GM21786 (cell line): ENCODE measurements at regions not wholly inside any gene's neighbourhood (a gene's known extent, or its start where the extent isn't known, plus 50 kb on each side); places are given as distances from the start of the nearest gene placed in this dataset.
"Not testable (repeated sequence)": the region's sequence is repeated elsewhere in the genome, so short reads cannot be mapped to it uniquely, and the experiment has no call there.

Source experiments
- ATAC-seq: cut with Tn5 transposase; IDR thresholded peaks from one replicate; pipeline ENCODE4 v1.9.1; 2021; ENCODE audit not compliant: unreplicated experiment

DNA sequence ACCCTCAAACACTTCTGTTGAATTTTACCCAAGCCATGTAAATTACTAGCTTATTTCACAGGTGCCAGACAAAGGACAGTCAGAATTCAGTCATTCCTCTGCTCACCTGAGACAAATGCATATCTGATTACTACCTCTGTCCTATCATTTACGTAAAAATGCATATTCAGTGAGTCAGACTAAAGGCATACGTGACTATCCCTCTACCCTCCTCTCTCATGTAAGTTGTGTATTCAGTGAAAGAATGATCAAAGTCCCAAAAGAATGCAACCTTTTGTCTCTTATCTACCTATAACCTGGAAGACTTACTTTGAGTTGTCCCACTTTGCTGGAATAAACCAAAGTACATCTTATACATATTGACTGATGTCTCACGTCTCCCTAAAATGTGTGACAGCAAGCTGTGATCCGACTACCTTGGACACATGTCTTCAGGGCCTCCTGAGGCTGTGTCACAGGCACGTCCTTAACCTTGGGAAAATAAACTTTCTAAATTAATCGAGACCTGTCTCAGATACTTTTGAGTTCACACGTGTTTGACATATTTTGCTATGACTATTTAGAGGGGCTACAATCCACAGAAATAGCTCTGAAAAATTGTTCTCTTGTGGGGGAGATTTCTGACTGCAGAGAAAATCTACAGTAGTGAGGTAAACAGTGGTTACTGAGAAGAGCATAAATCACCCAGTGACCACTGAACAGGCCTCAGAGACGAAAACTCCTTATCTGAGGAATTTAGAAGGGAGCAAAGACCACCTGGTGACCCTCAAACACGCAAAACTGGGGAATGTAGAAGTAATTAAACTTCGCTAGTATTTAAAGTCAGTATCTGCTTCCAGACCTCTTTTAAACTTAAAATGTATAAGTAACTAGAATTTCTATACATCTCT lies 1575.8 kb downstream of the STIM2 start:
- ATAC-seq = no peak

DNA sequence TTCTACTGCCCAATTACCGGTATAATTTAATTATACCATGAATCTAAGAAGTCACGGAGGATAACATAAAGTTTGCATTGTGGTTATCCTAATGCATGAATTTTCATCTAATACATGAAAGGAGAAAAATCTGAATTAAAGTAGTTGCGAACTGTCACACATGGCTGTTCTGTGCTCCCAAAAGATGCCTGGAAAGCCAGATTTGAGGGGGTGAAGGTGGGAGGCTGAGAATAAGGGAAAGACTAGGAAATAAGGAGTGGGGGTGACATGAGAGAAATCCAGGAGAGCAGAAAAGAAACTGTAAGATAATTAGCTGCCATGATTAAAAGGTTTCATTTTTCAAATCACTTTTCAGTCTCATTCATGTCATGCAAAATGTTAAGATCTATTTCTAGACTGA lies 1582.7 kb downstream of the STIM2 start:
- no peak for ATAC-seq

DNA sequence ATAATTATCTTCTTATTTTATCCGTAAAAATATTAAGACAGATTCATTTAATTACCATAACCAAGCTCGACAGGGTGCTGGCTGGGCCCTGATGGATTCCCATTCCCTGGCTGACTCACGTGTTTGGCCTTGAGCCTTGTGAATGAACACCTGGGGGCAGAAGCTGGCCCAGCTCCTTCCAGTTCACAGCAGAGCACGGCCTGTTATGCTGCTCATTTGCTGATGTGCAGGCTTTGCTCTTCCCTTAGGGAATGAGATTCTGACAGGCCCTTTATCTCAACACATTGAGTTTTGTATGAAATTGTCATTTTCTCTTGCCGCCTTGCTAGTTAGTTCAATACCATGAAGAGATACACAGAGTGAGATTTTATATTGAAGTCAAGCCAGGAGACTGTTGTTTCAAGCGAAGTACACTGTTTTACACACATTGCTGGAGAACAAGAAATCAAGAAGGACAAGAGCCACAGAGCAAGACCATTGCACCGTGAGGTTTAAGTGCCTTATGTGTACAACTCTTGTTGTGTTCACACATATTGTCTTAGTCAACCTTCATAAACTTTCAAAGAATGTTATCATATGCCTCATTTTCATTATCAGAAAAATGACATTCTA lies 1583.3 kb downstream of the STIM2 start:
- no peak for ATAC-seq

DNA sequence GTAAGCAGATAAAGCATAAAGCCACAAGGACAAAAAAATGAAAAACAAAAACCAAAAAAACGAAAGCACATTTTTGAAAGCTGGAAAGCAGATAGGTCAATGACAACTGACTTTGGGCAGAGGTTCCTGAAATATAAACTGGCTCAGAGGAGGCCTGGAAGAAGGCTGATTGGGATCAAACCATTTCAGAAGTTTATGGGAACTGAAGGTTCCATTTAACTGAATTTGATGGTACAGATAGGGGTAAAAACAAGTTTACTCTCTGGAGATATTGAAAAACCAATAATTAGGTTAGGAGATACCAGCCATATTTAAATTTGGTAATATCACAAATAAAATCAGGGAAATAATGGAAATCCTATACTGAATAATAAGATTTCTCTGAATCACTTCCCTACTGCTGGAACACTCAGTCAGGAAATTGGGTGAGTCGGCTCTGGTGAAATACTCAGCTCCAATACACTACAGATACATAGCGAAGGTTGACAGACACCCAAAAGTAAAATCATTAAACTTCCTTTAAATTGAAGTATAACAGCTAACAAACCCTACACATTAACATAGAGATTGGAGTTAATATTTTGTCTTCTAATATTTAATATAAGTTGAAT lies 1584.3 kb downstream of the STIM2 start:
- ATAC-seq = no peak

DNA sequence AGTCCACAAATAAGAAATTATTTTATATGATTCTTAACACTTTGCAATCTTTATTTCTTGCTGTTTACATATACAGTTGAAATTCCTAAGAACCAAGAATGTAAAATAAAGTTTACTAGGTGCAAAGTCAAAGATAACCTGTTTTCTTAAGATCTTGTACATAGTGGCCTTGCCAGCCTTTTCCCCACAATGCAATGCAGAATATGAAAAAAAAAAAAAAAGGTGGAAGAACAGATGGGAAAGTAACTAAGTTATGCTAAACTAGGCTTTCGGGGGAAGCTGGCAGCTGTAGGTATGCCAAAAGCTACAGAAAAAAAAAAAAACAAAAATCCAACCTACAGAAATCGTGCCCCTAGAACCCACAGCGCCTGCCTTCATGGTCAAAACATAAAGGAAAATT lies 1588.4 kb downstream of the STIM2 start:
- ATAC-seq = no peak

DNA sequence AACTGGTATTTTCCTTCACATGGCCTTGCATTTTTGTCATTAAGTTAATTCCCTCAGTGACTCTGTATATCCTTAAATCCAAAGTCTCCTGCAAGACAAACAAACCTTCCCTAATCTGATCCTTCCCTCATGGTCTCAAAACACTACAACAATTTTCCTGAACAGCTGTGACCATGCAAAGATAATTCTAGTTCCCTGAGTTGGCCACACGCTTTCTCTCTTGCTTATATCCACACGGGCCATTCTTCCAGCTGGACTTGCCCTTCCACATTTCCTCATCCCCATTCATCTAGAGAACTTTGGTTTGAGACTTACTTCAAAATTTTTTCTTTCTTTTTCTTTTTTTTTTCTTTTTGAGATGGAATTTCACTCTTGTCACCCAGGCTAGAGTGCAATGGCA lies 1590.7 kb downstream of the STIM2 start:
- ATAC-seq = no peak

DNA sequence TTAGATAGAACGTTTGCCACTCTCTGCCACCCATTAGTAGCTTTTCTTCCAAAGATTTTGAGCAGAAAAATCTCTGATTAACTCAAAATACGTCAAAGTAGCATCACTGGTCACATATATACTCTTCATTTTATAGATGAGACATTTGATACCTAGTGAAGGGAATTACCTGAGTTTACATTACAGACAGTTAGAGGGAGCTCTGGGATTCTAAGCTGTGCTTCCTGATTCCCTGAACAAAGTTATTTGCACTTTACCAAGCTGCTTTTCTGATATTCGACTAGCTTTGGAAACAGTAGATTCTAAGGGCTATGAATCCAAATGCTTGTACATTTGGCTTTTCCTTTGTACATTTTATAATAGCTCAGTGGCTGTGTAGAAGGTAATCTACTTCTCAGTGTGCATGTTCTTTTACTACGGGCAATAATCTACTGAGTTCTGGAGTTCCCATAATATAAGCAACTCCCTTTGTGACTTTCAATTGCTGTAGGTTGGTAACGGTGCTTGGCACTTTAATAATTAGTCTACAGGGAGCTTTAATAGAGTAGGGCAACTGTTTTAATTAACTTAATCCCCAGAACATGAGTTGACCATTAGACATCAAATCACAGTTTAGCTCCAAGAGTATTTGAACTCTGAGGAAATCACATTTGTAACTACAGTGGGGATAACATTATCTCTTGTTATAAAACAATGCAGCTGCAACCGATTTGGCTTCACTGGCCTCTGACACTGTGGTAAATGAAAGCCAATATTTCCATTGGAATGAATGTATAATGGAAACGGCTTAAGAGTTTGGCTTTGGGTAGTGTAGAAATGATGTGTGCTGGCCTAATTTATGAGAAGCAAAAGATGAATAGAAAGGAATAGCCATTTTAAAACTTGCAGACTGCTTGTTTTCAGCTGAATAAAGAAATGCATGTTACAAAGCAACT lies 1602.4 kb downstream of the STIM2 start:
- no peak for ATAC-seq

DNA sequence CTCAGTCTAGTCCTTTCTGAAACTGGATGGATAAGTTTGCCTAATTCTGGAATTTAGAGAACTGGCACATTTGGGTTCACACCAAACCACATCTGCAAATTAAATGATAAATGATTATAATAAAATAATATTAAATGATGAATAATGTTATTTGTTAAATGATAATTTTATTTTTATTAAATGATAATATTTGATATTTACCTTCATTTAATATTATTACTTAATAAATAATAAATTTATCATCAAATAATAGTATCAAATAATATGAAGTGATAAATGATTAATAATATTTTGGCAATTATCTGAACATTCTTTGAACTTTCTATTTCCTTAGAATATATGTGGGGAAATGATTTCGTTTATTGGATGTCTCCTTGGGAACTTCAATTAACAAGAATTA lies 1604.2 kb downstream of the STIM2 start:
- no peak for ATAC-seq

DNA sequence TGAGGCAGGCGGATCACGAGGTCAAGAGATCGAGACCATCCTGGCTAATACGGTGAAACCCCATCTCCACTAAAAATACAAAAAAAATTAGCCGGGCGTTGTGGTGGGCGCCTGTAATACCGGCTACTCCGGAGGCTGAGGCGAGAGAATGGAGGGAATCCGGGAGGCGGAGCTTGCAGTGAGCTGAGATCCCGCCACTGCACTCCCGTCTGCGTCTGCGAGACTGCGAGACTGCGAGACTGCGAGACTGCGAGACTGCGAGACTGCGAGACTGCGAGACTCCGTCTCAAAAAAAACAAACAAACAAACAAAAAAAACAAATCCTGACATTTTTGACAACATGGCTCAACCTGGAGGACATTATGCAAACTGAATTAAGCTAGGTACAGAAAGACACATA lies 1606.2 kb downstream of the STIM2 start:
- not testable (repeated sequence) for ATAC-seq

DNA sequence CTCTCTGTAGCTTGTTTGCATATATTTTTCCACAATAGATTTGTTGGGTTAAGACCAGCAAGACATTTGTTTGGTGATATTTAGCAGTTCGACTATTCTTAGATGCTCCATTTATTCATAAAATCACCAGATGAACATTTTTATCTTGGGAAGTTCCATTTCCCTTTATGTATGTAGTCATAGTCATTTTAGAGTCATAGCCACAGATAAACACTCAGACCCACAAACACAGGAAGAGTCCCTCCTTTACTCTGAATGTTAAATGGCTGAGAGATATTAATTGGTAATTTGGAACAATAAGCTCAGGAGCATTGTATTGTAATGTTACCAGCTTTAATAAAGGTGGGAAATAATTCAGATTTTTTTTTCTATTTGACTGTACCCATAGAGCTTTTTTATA lies 1608.7 kb downstream of the STIM2 start:
- no peak for ATAC-seq

DNA sequence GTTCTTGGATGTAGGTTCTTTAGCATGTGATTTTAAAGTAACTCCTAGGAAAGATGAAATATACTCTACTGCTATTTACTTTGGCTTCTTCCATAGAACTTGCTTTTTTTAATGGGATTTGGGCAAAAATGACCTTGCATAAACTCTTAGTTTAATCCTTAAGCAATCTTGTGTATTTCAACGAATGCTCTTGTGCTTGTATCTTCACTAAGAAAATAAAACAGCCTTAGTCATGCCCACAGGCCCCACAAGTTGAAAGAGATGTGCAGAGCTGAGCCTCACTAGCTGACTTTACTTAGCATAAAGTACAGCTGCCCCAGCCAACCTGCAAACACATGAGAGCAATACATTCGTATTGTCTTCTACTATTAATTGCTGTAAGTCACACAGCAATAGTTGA lies 1609.2 kb downstream of the STIM2 start:
- ATAC-seq = no peak

DNA sequence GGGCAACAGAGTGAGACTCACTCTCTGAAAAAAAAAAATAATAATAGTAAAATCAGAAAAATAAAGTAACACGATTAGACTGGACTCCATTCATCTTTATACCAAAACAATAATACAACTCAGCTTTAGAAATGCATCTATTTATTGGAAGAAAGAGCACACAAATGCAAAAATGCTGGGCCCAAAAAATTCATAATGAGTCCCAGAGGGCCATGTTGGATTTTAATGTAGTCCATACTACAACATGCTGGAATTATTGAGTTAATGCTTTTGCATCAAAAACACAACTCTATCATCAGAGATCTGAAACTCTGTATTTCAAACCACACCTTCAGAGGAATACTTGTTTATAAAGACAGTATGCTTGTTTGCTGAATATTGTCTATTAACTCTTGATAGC lies 1614.7 kb downstream of the STIM2 start:
- ATAC-seq = no peak

DNA sequence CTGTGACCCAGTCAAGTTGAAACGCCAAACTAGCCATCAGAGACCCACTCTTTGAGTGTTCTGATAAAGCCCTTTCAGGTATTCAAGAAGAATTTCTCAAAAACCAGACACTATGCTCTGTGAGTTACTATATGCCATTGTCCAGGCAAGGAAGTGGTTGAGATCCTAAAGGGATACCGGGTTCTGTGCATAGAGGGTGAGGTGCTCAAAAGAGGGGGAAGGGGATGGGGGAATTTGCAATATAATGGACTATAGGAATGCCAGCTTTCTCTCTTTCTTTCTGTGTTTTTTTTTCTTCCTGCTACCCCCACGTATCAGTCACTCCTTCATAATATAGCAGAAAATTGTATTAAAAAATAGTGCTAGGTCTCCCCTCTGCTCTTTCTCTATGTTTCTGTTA lies 1619.0 kb downstream of the STIM2 start:
- no peak for ATAC-seq

DNA sequence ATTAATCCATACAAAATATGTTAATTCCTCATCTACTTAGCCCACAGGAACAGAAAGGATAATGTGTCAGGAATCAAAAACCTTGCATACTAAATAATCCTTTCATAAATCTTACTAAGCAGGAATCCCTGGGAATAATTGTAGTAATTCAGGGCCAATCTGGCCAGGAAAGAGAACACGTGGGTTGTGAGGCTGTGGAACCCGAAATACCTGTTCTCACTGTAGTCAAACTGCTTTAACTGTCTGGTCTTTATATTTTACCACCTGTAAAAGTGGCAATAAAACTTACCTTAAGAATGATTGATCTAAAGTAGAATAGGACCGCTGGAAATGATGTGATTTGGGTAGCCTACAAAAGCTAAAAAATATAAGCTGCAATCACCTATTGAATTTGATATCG lies 1620.9 kb downstream of the STIM2 start:
- ATAC-seq = no peak

DNA sequence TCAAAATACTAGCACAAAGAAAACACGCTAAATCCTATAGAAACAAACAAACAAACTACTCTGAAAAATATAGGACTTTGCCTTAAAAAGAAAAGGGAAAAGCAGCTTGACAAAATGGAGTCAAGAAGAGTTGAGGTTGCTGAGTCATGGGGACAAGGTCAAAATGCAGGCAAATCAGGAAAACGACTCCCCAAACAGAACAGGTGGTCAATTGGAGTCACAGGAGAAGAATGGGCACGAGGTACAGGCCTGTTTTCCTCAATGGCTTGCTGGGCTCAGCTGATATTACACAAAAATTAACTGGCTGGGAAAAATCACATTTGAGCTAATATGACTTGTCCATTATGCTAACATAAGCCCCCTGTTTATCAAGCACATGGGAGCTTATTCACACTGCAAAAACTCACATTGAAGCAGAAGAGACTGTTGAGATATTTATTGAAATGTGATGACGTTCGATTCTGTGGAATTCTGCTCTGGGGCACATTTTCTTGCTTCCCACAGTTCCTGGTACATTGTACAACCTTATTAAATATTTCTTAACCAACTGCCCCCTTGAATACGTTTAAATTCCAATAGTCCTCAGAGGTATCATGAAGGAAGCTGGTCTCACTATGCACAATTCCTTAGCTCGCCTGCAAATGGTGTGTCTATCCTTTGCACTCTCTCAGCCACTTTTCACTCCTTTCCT lies 1622.1 kb downstream of the STIM2 start:
- no peak for ATAC-seq

DNA sequence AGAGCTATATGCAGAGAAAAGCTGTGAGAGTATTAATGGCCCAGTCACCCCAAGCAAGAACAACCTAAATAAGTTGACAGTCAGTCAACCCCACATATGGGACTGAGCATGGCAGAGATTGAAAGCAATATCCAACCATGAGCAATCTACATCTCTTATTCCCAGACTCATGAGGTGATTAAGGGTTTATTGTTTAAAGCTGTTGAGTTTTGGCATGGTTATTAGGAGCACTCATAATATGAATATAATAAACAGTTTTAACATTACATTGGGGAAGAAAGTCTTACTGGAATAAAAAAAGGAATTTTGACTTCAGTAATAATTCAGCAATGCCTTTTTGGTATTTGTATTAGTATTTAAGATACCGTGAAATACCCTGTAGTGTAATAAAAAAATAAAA lies 1627.4 kb downstream of the STIM2 start:
- ATAC-seq = no peak

DNA sequence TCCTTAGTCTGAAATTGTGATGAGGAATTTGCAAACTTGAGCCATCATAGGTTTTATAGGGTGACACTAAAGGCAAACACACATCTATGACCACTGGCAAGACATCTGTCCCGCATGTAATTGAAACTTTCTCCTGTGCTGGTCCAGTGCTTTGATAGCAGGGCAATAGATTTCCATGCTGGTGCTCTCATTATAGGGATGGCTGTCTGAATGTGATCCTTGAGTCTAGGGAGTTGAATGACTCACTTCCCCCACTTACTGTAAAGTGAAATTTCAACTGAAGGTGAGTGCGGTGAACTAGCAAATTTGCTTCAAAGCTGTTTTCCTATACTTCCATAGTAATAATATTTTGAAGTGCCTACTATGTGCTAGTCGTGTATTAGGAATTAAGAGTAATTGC lies 1630.0 kb downstream of the STIM2 start:
- no peak for ATAC-seq

DNA sequence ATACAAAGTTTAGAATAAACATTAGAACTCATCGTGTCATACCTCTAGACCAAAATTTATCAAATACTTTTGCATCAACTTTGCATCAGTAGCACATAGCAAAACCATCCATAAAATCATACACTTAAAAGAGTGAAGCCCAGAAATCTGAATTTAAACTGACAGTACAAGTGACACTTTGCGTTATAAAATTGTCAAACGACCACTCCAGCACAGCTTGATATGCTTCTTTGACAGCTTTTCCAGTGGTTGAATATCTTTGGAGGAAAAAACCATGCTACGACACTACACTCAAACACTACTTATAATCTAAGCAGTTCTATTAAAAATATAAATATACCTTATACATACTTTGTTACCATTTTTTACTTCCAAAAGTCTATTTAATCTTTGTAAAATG lies 1644.4 kb downstream of the STIM2 start:
- ATAC-seq = no peak

DNA sequence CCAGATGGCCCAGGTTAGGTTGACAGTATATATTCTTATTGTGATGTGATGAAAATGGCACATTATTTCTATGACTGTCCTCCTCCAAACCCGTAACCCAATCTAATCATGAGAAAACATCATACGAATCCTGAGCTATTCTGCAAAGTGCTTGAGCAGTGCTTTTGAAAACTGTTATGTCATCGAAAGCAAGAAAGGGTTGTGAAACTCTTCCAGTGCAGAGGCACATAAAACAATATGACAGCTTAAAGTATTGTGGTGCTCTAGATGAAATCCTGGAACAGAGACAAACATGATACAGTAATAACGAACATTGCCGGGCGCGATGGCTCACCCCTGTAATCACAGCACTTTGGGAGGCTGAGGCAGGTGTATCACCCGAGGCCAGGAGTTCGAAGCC lies 1648.0 kb downstream of the STIM2 start:
- ATAC-seq = no peak

DNA sequence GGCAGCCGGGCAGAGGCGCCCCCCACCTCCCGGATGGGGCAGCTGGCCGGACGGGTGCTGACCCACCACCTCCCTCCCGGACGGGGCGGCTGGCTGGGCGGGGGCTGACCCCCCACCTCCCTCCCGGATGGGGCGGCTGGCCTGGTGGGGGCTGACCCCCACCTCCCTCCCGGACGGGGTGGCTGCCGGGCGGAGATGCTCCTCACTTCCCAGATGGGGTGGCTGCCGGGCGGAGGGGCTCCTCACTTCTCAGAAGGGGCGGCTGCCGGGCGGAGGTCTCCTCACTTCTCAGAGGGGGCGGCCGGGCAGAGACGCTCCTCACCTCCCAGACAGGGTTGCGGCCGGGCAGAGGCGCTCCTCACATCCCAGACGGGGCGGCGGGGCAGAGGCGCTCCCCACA lies 1654.1 kb downstream of the STIM2 start:
- ATAC-seq = not testable (repeated sequence)
